DMS 273 (cell line): ENCODE measurements at regions not wholly inside any gene's neighbourhood (a gene's known extent, or its start where the extent isn't known, plus 50 kb on each side); places are given as distances from the start of the nearest gene placed in this dataset.

Source experiments
- DNase-seq: peaks from one replicate; lab custom pipeline; 2025; ENCODE audit not compliant: unreplicated experiment; lab: John Stamatoyannopoulos, UW

DNA sequence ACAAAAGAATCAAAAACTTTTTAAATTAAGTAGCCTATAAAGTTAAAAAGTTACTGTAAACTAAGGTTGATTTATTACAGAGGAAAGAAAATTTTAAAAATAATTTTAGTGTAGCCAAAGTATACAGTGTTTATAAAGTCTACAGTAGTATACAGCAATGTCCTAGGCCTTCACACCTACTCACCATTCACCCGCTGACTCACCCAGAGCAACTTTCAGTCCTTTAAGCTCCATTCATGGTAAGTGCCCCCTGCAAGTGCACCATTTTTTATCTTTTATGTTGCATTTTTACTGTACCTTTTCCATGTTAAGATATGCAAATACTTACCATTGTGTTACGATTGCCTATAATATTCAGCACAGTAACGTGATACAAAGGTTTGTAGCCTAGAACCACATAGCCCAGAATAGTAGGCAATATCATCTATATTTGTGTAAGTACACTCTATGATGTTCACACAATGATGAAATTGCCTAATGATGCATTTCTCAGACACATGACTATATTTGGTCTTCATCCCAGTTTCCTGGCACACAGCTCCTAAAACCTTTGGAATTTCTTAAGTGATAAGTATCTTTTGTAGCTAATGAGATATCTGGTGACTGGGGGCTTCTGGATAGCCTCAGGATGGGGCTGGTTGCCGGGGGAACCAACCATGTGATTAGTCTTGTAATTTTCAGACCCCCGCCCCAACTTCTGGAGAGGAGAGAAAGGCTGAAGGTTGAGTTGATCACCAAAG lies 111.0 kb downstream of the MRPL14 start:
- no peak for DNase-seq

GRCh38 chr6:44012078-44012493 lies 115.2 kb downstream of the MRPL14 start:
- DNase-seq = no peak

DNA sequence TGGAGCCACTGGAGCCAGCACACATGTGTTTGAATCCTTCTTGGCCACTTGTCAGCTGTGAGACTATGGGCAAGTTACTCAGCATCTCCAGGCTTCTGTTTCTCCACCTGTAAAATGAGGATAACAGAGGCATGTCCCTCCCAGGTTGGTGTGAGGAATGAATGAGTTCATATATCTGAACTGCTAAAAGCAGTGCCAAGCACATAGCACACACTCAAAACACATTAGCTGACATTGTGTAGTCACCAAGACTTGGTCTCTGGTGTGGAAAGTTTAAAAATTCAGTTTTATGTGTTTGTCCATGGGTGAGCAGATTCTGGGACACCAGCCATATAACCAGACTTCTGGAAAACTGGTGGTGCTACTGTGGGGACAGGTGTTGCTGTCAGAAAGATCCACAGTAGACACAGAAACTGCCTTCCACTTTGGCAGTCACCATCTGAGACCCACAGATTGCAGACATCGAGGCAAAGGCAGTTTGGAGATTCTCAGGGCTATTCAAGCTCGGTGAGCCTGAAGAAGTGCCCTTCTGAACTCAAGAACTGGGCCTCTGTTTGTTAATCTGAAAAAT lies 115.8 kb downstream of the MRPL14 start:
- no peak for DNase-seq

- peak; percentile 32 for DNase-seq
Observed at GRCh38 chr6:44010411-44011349, 116.6 kb downstream of the MRPL14 start.

DNA sequence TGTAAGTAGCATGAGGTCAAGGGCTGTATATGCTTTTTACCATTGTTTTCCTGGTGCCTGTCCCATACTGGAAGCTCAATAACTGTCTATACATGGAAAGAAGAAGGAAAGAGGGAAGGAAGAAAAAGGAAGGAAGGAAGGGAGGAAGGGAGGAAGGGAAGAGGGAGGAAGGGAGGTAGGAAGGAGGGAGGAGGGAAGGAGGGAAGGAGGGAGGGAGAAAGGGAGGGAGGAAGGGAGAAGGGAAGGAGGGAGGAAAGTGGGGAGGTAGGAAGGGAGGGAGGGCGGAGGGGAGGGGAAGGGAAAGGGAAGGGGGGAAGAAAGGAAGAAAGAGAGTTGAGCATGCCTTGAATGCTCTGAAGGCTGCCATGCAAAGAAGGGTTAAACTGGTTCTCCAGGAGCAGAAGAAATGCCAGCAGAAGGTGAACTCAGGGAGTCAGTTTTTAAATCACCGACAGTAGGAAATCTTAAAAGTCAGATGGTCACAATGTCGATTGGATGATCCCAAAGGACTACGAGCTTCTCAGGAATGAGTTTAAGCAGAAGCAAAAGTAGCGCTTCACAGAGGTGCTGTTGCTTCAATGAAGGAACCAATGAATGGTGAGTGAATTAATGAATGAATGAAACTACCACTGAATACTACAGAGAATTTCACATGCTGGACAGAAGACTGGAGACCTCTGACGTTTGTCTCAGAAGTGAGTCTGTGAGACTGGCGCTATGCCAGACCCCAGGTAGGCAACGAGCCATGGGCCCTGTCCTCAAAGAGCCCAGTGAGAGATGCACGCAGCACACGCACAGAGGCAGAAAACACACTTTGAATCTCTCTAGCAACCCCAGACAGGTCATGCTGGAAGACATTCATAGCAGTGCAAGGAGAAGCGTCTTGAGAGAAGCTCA lies 117.6 kb downstream of the MRPL14 start:
- DNase-seq = no peak

GRCh38 chr6:44008821-44009370 lies 118.4 kb downstream of the MRPL14 start:
- DNase-seq = no peak

DNA sequence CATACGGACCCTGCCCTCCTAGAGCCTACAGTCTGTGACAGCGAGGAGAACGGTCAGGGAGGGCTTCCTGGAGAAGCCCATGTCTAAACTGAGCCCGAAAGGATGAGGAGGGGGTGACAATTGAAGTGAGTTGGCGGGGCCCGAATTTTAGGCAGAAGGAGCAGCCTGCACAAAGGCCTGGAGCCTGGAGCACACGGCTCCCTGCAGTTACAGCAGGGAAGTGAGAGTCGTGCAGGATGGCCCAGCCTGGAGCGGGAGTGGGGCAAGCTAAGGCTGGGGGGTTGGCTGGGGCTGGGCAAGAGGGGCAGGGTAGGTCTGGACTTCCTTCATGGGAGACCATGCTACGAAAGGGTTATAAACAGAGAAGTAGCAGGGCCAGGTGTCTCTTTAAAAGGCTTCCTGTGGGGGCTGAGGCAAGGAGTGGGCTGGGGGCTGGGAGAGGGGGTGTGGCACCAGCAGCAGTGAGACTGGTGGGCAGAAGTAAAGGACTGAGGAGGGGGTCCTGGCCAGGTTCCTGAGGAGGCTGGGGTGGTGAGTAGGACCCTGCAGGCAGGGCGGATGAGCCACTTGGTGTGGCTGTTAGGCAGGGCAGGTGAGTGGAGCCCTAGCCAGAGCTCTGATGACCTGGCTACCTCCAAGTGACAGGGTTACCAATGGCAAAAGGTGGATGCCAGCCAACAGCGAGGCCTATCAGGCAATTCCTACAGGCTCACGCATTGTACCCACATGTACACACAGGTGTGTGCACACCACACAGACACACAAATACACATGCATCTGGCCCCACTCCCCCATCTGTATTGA lies 119.2 kb downstream of the MRPL14 start:
- no peak for DNase-seq

- no peak for DNase-seq
Observed at GRCh38 chr6:44006872-44007303, 120.4 kb downstream of the MRPL14 start.

DNA sequence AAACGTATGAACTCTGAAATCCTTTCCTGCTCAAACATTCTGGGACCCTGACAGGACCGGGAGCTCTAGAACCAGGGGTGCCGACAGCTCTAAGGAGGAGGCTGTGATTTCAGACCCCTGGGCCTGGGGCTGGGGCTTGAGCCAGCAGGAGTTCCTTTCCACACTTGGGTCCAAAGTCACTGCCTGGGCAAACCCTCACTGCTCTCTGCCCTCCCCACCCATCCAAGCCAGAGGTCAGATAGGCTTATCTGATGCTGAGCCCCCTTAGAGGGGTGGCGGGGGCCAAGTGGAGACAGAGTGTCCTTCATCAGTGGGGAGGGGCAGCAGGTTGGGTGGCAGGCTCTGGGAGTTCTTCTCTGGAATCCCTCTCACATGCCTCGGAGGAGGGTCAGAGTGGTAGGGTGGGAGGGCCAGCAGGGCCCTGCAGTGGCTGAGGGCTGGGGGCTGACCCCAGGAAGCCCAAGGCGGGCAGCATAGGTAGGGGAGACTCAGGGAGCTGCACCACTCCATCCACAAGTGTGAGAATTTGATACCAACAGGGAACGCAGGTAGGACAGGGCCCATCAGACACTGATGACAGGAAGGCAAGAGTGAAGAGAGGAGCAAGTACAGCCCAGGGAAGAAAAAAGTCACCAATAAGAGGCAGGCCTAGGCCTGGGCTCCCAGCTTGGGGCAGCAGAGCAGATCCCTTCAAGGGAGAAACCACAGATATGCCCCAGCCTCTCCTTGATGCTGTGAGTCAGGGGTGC lies 121.0 kb downstream of the MRPL14 start:
- no peak for DNase-seq

- DNase-seq = no peak
Observed at GRCh38 chr6:44005507-44005903, 121.7 kb downstream of the MRPL14 start.

GRCh38 chr6:44004625-44005506 lies 122.4 kb downstream of the MRPL14 start:
- peak; percentile 56 for DNase-seq

- DNase-seq = no peak
Observed at GRCh38 chr6:44004136-44004535, 123.1 kb downstream of the MRPL14 start.

DNA sequence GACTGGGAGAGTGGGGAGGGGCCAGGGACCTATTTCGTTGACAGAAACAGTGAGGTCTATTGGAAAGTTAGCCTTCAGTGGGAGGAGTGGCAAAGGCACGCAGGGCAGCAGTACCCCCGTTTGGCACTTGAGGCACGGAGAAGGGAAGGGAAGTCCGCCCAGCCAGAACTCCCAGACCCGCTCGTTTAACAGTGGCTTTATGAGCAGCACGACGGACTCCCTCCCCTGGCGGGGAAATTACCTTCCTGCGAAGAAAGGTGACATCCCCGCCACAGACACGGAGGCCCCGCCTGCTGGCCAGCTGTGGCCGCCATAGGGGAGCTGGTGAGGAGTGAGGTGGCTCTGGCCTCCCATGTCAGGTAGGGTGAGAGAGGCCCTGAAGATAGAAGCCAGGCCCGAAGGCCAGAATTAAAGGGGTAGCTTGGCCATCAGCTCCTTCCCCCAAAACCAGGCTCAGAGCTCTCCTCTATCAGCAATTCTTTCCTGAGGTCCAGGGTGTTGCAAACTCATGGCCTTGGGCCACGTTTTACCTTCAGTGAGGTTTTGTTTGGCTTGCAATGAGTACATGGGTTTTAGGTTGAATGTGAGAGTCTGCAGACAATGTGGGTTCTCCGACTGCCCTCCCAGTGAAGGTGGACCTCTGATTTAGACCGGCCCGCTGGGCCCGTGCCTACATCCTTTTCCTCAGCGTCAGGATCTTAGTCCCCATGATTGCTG lies 123.7 kb downstream of the MRPL14 start:
- peak; percentile 48 for DNase-seq

GRCh38 chr6:44002593-44003344 lies 124.5 kb downstream of the MRPL14 start:
- DNase-seq = peak; percentile 87

DNA sequence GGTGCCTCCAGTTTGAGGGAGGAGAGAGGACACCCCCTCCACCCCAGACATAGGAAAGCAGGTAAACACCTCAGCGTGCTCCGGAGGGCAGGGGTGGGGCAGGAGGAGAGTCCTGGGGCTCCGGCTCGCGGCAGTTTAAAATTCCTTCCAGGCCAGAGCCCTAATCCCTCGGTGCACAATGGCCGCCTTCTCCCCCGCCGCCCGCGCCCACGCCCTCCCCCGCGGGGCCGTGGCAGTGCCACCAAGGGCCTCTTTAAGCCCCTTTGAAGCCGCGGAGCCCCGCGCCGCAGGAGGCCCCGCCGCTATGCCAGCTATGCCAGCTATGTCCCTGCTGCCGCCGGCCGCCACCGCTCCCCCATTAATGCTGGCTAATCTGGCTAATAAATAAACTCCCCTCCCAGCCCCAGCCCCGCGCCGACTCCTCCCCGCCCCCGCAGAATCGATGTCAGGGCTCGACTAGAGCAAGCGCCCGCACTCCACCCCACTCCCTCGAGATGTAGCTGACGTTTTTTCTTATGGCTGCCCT lies 125.1 kb downstream of the MRPL14 start:
- no peak for DNase-seq

DNA sequence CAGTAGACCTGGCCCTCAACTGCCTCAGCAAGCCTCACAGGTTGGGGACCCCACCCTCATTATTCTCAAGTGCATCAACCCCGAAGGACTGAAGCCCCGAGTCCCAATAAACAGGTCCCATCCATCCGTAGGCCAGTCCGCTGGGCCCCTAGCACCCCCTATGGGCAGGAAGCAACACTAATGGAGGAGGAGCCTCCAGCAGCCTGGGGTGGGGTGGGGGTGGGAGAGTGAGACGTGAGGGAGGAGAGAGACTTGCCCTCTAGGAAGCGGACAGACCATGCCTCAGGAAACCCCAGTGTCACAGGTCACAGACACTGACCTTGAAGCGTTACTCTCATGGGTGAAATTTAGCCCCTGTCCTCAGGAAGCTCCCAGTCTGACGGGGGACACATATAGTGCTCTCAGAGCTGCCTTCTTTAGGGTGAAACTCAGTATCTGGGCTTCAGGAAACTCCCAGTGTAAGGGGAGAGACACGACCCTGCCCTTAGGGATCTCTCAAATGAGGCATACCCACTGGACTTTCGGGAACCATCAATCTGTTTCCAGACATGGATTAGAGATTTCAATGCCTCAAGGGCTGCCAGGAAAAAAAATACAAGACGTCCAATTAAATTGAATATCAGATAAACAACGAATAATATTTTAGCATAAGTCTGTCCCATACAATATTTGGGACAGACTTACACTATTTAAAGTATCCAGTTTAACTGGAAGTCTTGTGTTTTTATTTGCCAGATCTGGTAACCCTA lies 125.8 kb downstream of the MRPL14 start:
- peak; percentile 54 for DNase-seq
